HepG2 (cell line): ENCODE measurements at regions not wholly inside any gene's neighbourhood (a gene's known extent, or its start where the extent isn't known, plus 50 kb on each side); places are given as distances from the start of the nearest gene placed in this dataset.

Source experiments
- ATAC-seq: fragments of 200-7000 bp; cut with Tn5 transposase; 3 replicates; pipeline ENCODE4 v1.9.1; 2020; ENCODE audit warnings: mild to moderate bottlenecking, moderate library complexity
- BruUV-seq: library from RNA; stranded (reverse); fragments of 400-500 nt; replicated peaks from 2 replicates; lab custom pipeline; 2021; lab: Mats Ljungman, UMichigan
- CTCF ChIA-PET: fragments of 300-600 bp; formaldehyde crosslinking; extraction: SDS; loops from one replicate; lab custom pipeline; 2021; ENCODE audit warnings: low total read pairs, inconsistent platforms, low intra/inter-chr PET ratio; lab: Yijun Ruan, JAX
- POLR2A ChIA-PET: fragments of 350-600 bp; sonication (Branson Sonifier 250); formaldehyde crosslinking; loops from one replicate; lab custom pipeline; 2020; ENCODE audit warnings: antibody characterized with exemption, inconsistent platforms; lab: Yijun Ruan, JAX
- DNase-seq: peaks from one replicate; pipeline ENCODE4 v3.0.0-alpha.2; 2015; ENCODE audit warnings: low spot score
- FAIRE-seq: peaks from 3 replicates; lab custom pipeline; 2011; peaks lifted over from hg19 to GRCh38; lab: Jason Lieb, UNC
- H2AFZ ChIP-seq: one replicate; pipeline ENCODE4 v1.6.1; 2011; ENCODE audit warnings: low read length, inconsistent platforms
- H3K27ac ChIP-seq: fragments of 300-600 bp; 3 replicates; pipeline ENCODE4 v1.8.0; 2011; ENCODE audit warnings: mixed run types, mild to moderate bottlenecking, mixed read lengths, low read length, inconsistent platforms; ENCODE audit not compliant: insufficient read depth; ENCODE audit errors: extremely low read length
- H3K27me3 ChIP-seq, 2 experiments: fragments of 200-600 bp in 1 of 2; 2 replicates in 1 of 2; 3 replicates in 1 of 2; pipeline versions ENCODE4 v1.6.0 to v1.8.0; 2011; ENCODE audit warnings: low read length in 2 of 2, mild to moderate bottlenecking in 2 of 2, moderate library complexity in 2 of 2, inconsistent platforms in 1 of 2; ENCODE audit not compliant: insufficient read depth in 2 of 2, control insufficient read depth in 1 of 2
- H3K36me3 ChIP-seq, 2 experiments: fragments of 200-600 bp in 1 of 2; replicated peaks in 1 of 2; 2 replicates in 1 of 2; 3 replicates in 1 of 2; pipeline versions ENCODE4 v1.5.1 to v1.8.0; 2011; ENCODE audit warnings: low read length in 2 of 2, inconsistent platforms in 1 of 2; ENCODE audit not compliant: insufficient read depth in 2 of 2, control insufficient read depth in 1 of 2
- H3K4me1 ChIP-seq: 2 replicates; pipeline ENCODE4 v1.5.1; 2012; ENCODE audit warnings: low read length, inconsistent platforms; ENCODE audit not compliant: insufficient read depth
- H3K4me2 ChIP-seq: 2 replicates; pipeline ENCODE4 v1.6.0; 2011; ENCODE audit warnings: low read depth, low read length, inconsistent platforms
- H3K4me3 ChIP-seq, 3 experiments: fragments of 200-600 bp in 1 of 3; sonication (generic), shearing (Covaris generic) in 1 of 3; replicated peaks in 1 of 3; 2 replicates each; pipeline ENCODE4 v1.5.1; 2011 to 2016; ENCODE audit warnings: low read length in 3 of 3, inconsistent platforms in 2 of 3, low read depth in 2 of 3, mild to moderate bottlenecking in 2 of 3, control low read depth in 1 of 3, mixed read lengths in 1 of 3; ENCODE audit not compliant: insufficient read depth in 1 of 3
- H3K79me2 ChIP-seq: one replicate; pipeline ENCODE4 v1.6.1; 2011; ENCODE audit warnings: low read length, inconsistent platforms; ENCODE audit not compliant: insufficient read depth
- H3K9ac ChIP-seq: 2 replicates; pipeline ENCODE4 v1.6.0; 2011; ENCODE audit warnings: mild to moderate bottlenecking, low read depth, low read length, inconsistent platforms; ENCODE audit not compliant: insufficient read depth
- H3K9me3 ChIP-seq: 2 replicates; pipeline ENCODE4 v1.5.1; 2012; ENCODE audit warnings: mild to moderate bottlenecking, low read length
- H4K20me1 ChIP-seq: 2 replicates; pipeline ENCODE4 v1.6.0; 2011; ENCODE audit warnings: inconsistent platforms, mild to moderate bottlenecking, low read length, moderate library complexity; ENCODE audit not compliant: insufficient read depth
- CBX5 ChIP-seq: sonication (generic); formaldehyde crosslinking; IDR thresholded peaks from 2 replicates; pipeline ENCODE4 v1.4.0; 2020; ENCODE audit warnings: missing genetic modification reagents, borderline replicate concordance
- FOSL1 ChIP-seq: sonication (generic); formaldehyde crosslinking; IDR thresholded peaks from 2 replicates; pipeline ENCODE4 v1.9.0; 2021; ENCODE audit warnings: missing genetic modification reagents, borderline replicate concordance
- GPBP1L1 ChIP-seq: sonication (generic); formaldehyde crosslinking; IDR thresholded peaks from 2 replicates; pipeline ENCODE4 v1.5.0; 2020; ENCODE audit warnings: mild to moderate bottlenecking, missing genetic modification reagents
- GTF3A ChIP-seq: sonication (generic); formaldehyde crosslinking; conservative IDR thresholded peaks from 2 replicates; pipeline ENCODE4 v1.4.0; 2020; ENCODE audit warnings: mild to moderate bottlenecking, missing genetic modification reagents
- HMG20A ChIP-seq: IDR thresholded peaks from 2 replicates; pipeline ENCODE4 v1.6.1; 2016; ENCODE audit warnings: borderline replicate concordance
- KMT2A ChIP-seq: sonication (generic); formaldehyde crosslinking; IDR thresholded peaks from 2 replicates; pipeline ENCODE4 v1.4.0; 2020; ENCODE audit warnings: missing genetic modification reagents
- REST ChIP-seq, 2 experiments: IDR thresholded peaks; 2 replicates each; pipeline ENCODE4 v1.6.1; 2011 to 2012; ENCODE audit warnings: low read length in 2 of 2, borderline replicate concordance in 1 of 2, low read depth in 1 of 2, mild to moderate bottlenecking in 1 of 2, moderate library complexity in 1 of 2
- TBX2 ChIP-seq: sonication (generic); formaldehyde crosslinking; IDR thresholded peaks from 2 replicates; pipeline ENCODE4 v1.5.0; 2020; ENCODE audit warnings: missing genetic modification reagents, mild to moderate bottlenecking, borderline replicate concordance
- TRAFD1 ChIP-seq: sonication (generic); formaldehyde crosslinking; IDR thresholded peaks from 2 replicates; pipeline ENCODE4 v1.5.1; 2020; ENCODE audit warnings: missing genetic modification reagents, mild to moderate bottlenecking, borderline replicate concordance
- TRIM24 ChIP-seq: sonication (generic); formaldehyde crosslinking; IDR thresholded peaks from 2 replicates; pipeline ENCODE4 v1.8.0; 2022; ENCODE audit warnings: mild to moderate bottlenecking, missing genetic modification reagents
- ZC3H4 ChIP-seq: sonication (generic); formaldehyde crosslinking; IDR thresholded peaks from 2 replicates; pipeline ENCODE4 v1.4.0; 2020; ENCODE audit warnings: missing genetic modification reagents, borderline replicate concordance
- ZNF343 ChIP-seq: sonication (generic); formaldehyde crosslinking; IDR thresholded peaks from 2 replicates; pipeline ENCODE4 v1.4.0; 2020; ENCODE audit warnings: mild to moderate bottlenecking, missing genetic modification reagents
- WGBS: methylation state at CpG from one replicate; pipeline ENCODE4 v1.1.6; 2017; ENCODE audit warnings: low lambda C conversion rate; 5-methylcytosine and 5-hydroxymethylcytosine counted together
- in situ Hi-C: cut with HindIII; loops from 2 replicates; pipeline ENCODE4 v1.10.0; 2017; ENCODE audit warnings: low pct_unique_long_range_greater_than_20kb; ENCODE audit not compliant: extremely low pct_ligation_motif_present
- intact Hi-C: fragments of 100-400 bp; cut with micrococcal nuclease; formaldehyde crosslinking; loops from one replicate; pipeline ENCODE4 v1.10.0; 2022; ENCODE audit not compliant: unreplicated experiment
- TF ChIP-seq, protein P1 (sequence below): sonication (generic); formaldehyde crosslinking; conservative IDR thresholded peaks from 2 replicates; pipeline ENCODE4 v1.4.0; 2020; ENCODE audit warnings: mild to moderate bottlenecking, missing genetic modification reagents, moderate library complexity

DNA sequence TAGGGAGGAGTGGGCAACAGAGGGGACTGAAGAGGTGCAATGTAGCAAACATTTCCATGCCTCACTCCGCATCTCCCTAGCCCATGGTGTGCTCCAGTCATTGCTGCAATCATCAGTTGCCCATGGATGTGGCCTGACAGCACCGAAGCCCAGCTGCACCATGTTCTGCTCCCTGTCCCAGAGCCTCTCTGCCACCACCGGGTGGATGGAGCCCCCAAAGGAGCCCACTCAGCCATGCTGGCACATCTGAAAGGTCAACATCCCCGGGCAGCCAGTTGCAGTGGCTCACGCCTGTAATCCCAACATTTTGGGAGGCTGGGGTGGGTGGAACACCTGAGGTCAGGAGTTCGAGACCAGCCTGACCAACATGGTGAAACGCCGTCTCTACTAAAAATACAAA is 336.4 kb upstream of the ZMIZ1 start:
- Histone ChIP-seq H3K9ac (no peak overlapping the region), H3K36me3 (no peaks in the 10 kb centered on the region), H3K4me1 (no peaks in the 10 kb centered on the region), H3K79me2 (no peaks in the 10 kb centered on the region), H3K27ac (no peak overlapping the region), H3K4me2 (no peak overlapping the region), H3K9me3 (no peaks in the 10 kb centered on the region), H4K20me1 (no peaks in the 10 kb centered on the region), H2AFZ (no peak overlapping the region), H3K27me3 (no peaks in the 10 kb centered on the region; a peak in 2 of 5 replicates), H3K4me3 (no peak overlapping the region)
- FAIRE-seq = no peak
- no TSS peak for BruUV-seq
- no peak for ATAC-seq
- DNase-seq = no peak
- POLR2A ChIA-PET = no interaction called here
- 76% methylated on average over 5 of the region's 8 CpGs for WGBS
- in situ Hi-C loops = no loop called here
- no peak for TF ChIP-seq GTF3A (CRISPR knock-in tag)
- TF ChIP-seq, protein P1, sequence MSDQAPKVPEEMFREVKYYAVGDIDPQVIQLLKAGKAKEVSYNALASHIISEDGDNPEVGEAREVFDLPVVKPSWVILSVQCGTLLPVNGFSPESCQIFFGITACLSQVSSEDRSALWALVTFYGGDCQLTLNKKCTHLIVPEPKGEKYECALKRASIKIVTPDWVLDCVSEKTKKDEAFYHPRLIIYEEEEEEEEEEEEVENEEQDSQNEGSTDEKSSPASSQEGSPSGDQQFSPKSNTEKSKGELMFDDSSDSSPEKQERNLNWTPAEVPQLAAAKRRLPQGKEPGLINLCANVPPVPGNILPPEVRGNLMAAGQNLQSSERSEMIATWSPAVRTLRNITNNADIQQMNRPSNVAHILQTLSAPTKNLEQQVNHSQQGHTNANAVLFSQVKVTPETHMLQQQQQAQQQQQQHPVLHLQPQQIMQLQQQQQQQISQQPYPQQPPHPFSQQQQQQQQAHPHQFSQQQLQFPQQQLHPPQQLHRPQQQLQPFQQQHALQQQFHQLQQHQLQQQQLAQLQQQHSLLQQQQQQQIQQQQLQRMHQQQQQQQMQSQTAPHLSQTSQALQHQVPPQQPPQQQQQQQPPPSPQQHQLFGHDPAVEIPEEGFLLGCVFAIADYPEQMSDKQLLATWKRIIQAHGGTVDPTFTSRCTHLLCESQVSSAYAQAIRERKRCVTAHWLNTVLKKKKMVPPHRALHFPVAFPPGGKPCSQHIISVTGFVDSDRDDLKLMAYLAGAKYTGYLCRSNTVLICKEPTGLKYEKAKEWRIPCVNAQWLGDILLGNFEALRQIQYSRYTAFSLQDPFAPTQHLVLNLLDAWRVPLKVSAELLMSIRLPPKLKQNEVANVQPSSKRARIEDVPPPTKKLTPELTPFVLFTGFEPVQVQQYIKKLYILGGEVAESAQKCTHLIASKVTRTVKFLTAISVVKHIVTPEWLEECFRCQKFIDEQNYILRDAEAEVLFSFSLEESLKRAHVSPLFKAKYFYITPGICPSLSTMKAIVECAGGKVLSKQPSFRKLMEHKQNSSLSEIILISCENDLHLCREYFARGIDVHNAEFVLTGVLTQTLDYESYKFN (CRISPR knock-in tag) = no peak
- no peak for TF ChIP-seq TRIM24 (CRISPR knock-in tag)
- no peak for TF ChIP-seq ZC3H4 (CRISPR knock-in tag)
- TF ChIP-seq FOSL1 (CRISPR knock-in tag) = no peak
- TF ChIP-seq CBX5 = no peak
- TF ChIP-seq KMT2A (CRISPR knock-in tag) = no peak
- TF ChIP-seq REST (IDR thresholded peaks at IDR 0.05; ENCODE audit: borderline replicate concordance in 1 of 2, low read depth in 1 of 2, low read length in 2 of 2) = no peak
- no peak for TF ChIP-seq ZNF343 (CRISPR knock-in tag)
- TF ChIP-seq TBX2 = no peak
- no peak for TF ChIP-seq TRAFD1 (CRISPR knock-in tag)
- TF ChIP-seq HMG20A (CRISPR knock-in tag) = no peak
- no peak for TF ChIP-seq GPBP1L1 (CRISPR knock-in tag)
- TF ChIP-seq, all 625 proteins: peak for 0
- CTCF ChIA-PET = no interaction called here
- intact Hi-C loops = no loop called here
